HCT116 (cell line): ENCODE measurements at regions not wholly inside any gene's neighbourhood (a gene's known extent, or its start where the extent isn't known, plus 50 kb on each side); places are given as distances from the start of the nearest gene placed in this dataset.
A peak's percentile ranks its signal among the peaks of the same experiment; 100 is the strongest.

Experiments used
- ATAC-seq: fragments of 200-7000 bp; cut with Tn5 transposase; 2 replicates; pipeline ENCODE4 v1.9.1; 2020; ENCODE audit warnings: mild to moderate bottlenecking, moderate library complexity
- BruUV-seq: library from RNA; stranded (reverse); fragments of 400-500 nt; replicated peaks from 2 replicates; lab custom pipeline; 2021; lab: Mats Ljungman, UMichigan
- CTCF ChIA-PET: fragments of 300-600 bp; sonication (Branson Sonifier 250); formaldehyde crosslinking; loops from one replicate; lab custom pipeline; 2021; ENCODE audit warnings: antibody characterized with exemption; lab: Charles Lee
- POLR2A ChIA-PET: fragments of 300-600, 350-600 bp; sonication (Branson Sonifier 250); formaldehyde crosslinking; loops from one replicate; lab custom pipeline; 2021; ENCODE audit warnings: antibody characterized with exemption; lab: Charles Lee
- RAD21 ChIA-PET, 2 experiments: fragments of 300-600 bp; sonication (Branson Sonifier 250); formaldehyde crosslinking; loops; one replicate each; lab custom pipeline; 2023; ENCODE audit warnings: low total read pairs in 2 of 2; ENCODE audit not compliant: uncharacterized antibody in 2 of 2, unreplicated experiment in 2 of 2, low non-redundant PET in 1 of 2; lab: Charles Lee
- DNase-seq: peaks from one replicate; pipeline ENCODE4 v3.0.0-alpha.2; 2010; ENCODE audit warnings: low read depth, low spot score
- H2AFZ ChIP-seq: fragments of 200-600 bp; shearing (Covaris generic), sonication (generic); 2 replicates; pipeline ENCODE4 v1.6.1; 2017; ENCODE audit warnings: low read depth, mixed run types, mixed read lengths, antibody characterized with exemption, low read length; ENCODE audit not compliant: poor library complexity, severe bottlenecking
- H3K27ac ChIP-seq: 2 replicates; pipeline ENCODE4 v1.5.1; 2012; ENCODE audit warnings: low read depth, low read length
- H3K27me3 ChIP-seq: fragments of 200-600 bp; sonication (generic); 2 replicates; pipeline ENCODE4 v1.6.1; 2016; ENCODE audit warnings: mixed run types, low read length, mixed read lengths; ENCODE audit not compliant: insufficient read depth
- H3K36me3 ChIP-seq, 2 experiments: fragments of 200-500 bp in 1 of 2; fragments of 200-600 bp in 1 of 2; sonication (Bioruptor generic) in 1 of 2; sonication (generic) in 1 of 2; 2 replicates each; pipeline versions ENCODE4 v1.5.1 to v1.6.1; 2014 to 2016; ENCODE audit warnings: low read length in 2 of 2, inconsistent platforms in 1 of 2, mixed read lengths in 1 of 2, mixed run types in 1 of 2; ENCODE audit not compliant: insufficient read depth in 2 of 2, control insufficient read depth in 1 of 2
- H3K4me1 ChIP-seq, 2 experiments: fragments of 200-600 bp in 1 of 2; sonication (generic) in 1 of 2; 2 replicates each; pipeline versions ENCODE4 v1.5.1 to v1.6.1; 2012 to 2017; ENCODE audit warnings: low read length in 2 of 2, inconsistent platforms in 1 of 2, mild to moderate bottlenecking in 1 of 2, mixed read lengths in 1 of 2, mixed run types in 1 of 2, moderate library complexity in 1 of 2; ENCODE audit not compliant: insufficient read depth in 2 of 2, control insufficient read depth in 1 of 2
- H3K4me2 ChIP-seq: fragments of 200-600 bp; sonication (generic); 2 replicates; pipeline ENCODE4 v1.6.1; 2017; ENCODE audit warnings: mixed run types, low read length, mixed read lengths
- H3K4me3 ChIP-seq, 2 experiments: fragments of 200-600 bp in 1 of 2; sonication (generic) in 1 of 2; replicated peaks in 1 of 2; 2 replicates each; pipeline ENCODE4 v1.5.1; 2011 to 2016; ENCODE audit warnings: low read length in 2 of 2, control low read depth in 1 of 2, low read depth in 1 of 2, mild to moderate bottlenecking in 1 of 2, mixed read lengths in 1 of 2, mixed run types in 1 of 2
- H3K79me2 ChIP-seq: fragments of 200-600 bp; sonication (generic); 2 replicates; pipeline ENCODE4 v1.6.1; 2017; ENCODE audit warnings: mild to moderate bottlenecking, mixed run types, low read length, moderate library complexity, mixed read lengths; ENCODE audit not compliant: insufficient read depth
- H3K9ac ChIP-seq: fragments of 200-600 bp; sonication (generic); 2 replicates; pipeline ENCODE4 v1.6.1; 2016; ENCODE audit warnings: low read length, mixed read lengths
- H3K9me2 ChIP-seq: fragments of 200-600 bp; sonication (generic), shearing (Covaris generic); 2 replicates; pipeline ENCODE4 v1.6.1; 2017; ENCODE audit warnings: mixed run types, mild to moderate bottlenecking, moderate library complexity; ENCODE audit not compliant: insufficient read depth
- H3K9me3 ChIP-seq, 2 experiments: fragments of 200-500 bp in 1 of 2; fragments of 200-600 bp in 1 of 2; sonication (Bioruptor generic) in 1 of 2; sonication (generic) in 1 of 2; 2 replicates each; pipeline ENCODE4 v1.6.1; 2014 to 2017; ENCODE audit warnings: low read length in 2 of 2, mixed read lengths in 2 of 2, inconsistent platforms in 1 of 2, low read depth in 1 of 2, mild to moderate bottlenecking in 1 of 2, mixed run types in 1 of 2, moderate library complexity in 1 of 2; ENCODE audit not compliant: control insufficient read depth in 1 of 2, insufficient read depth in 1 of 2
- H4K20me1 ChIP-seq: fragments of 200-600 bp; sonication (generic), shearing (Covaris generic); 2 replicates; pipeline ENCODE4 v1.6.1; 2017; ENCODE audit warnings: mixed run types, mild to moderate bottlenecking, moderate library complexity; ENCODE audit not compliant: insufficient read depth
- CBX3 ChIP-seq: IDR thresholded peaks from 2 replicates; pipeline ENCODE4 v1.6.1; 2012; ENCODE audit warnings: low read depth
- CEBPB ChIP-seq: IDR thresholded peaks from 2 replicates; pipeline ENCODE4 v1.6.1; 2012; ENCODE audit warnings: low read depth
- CTCF ChIP-seq, 3 experiments: fragments of 200-600 bp in 1 of 3; sonication (generic) in 1 of 3; IDR thresholded peaks in 2 of 3; conservative IDR thresholded peaks in 1 of 3; 2 replicates each; pipeline ENCODE4 v1.5.1; 2012 to 2017; ENCODE audit warnings: low read depth in 2 of 3, low read length in 2 of 3, antibody characterized with exemption in 1 of 3, borderline replicate concordance in 1 of 3, control low read depth in 1 of 3, mild to moderate bottlenecking in 1 of 3, mixed read lengths in 1 of 3, mixed run types in 1 of 3, moderate library complexity in 1 of 3; ENCODE audit not compliant: insufficient read depth in 1 of 3
- EGR1 ChIP-seq: IDR thresholded peaks from 2 replicates; pipeline ENCODE4 v1.6.1; 2012; ENCODE audit warnings: low read depth
- EZH2phosphoT487 ChIP-seq: fragments of 200-600 bp; IDR thresholded peaks from 2 replicates; pipeline ENCODE4 v1.6.1; 2018; ENCODE audit warnings: antibody characterized with exemption, borderline replicate concordance
- FOSL1 ChIP-seq: IDR thresholded peaks from 2 replicates; pipeline ENCODE4 v1.6.1; 2012; ENCODE audit warnings: low read depth
- POLR2A ChIP-seq: IDR thresholded peaks from 2 replicates; pipeline ENCODE4 v1.7.0; 2011; ENCODE audit warnings: borderline replicate concordance; ENCODE audit not compliant: insufficient read depth, insufficient read length; ENCODE audit errors: extremely low read depth
- POLR2AphosphoS5 ChIP-seq: IDR thresholded peaks from 2 replicates; pipeline ENCODE4 v1.6.1; 2011; ENCODE audit warnings: mild to moderate bottlenecking, low read depth, low read length, moderate library complexity
- REST ChIP-seq: IDR thresholded peaks from 2 replicates; pipeline ENCODE4 v1.6.1; 2012; ENCODE audit warnings: low read depth
- SIN3A ChIP-seq: IDR thresholded peaks from 2 replicates; pipeline ENCODE4 v1.6.1; 2012; ENCODE audit warnings: low read depth
- SP1 ChIP-seq: IDR thresholded peaks from 2 replicates; pipeline ENCODE4 v1.6.1; 2012; ENCODE audit warnings: low read depth
- SRF ChIP-seq: IDR thresholded peaks from 2 replicates; pipeline ENCODE4 v1.6.1; 2012; ENCODE audit warnings: low read depth
- TCF7L2 ChIP-seq: IDR thresholded peaks from 2 replicates; pipeline ENCODE4 v1.7.0; 2011; ENCODE audit warnings: borderline replicate concordance, inconsistent platforms; ENCODE audit not compliant: insufficient read depth, insufficient read length; ENCODE audit errors: extremely low read depth
- YY1 ChIP-seq: IDR thresholded peaks from 2 replicates; pipeline ENCODE4 v1.6.1; 2011; ENCODE audit warnings: low read length, low read depth, moderate library complexity, mild to moderate bottlenecking; ENCODE audit not compliant: insufficient replicate concordance; ENCODE audit errors: extremely low read depth
- ZFX ChIP-seq: fragments of 450-650 bp; IDR thresholded peaks from 2 replicates; pipeline ENCODE4 v1.6.1; 2017
- intact Hi-C: fragments of 100-400 bp; cut with micrococcal nuclease; formaldehyde crosslinking; loops from 2 replicates; pipeline ENCODE4 v1.10.0; 2022
- TF ChIP-seq, protein P1 (sequence below): IDR thresholded peaks from 2 replicates; pipeline ENCODE4 v1.6.1; 2011; ENCODE audit warnings: mild to moderate bottlenecking, low read length, moderate library complexity; ENCODE audit not compliant: insufficient replicate concordance; ENCODE audit errors: extremely low read depth

- TF ChIP-seq CBX3 (no peak), POLR2A (no peak)
These were observed 258.1 kb upstream of the NECTIN3 start (continued) for GRCh38 chr3:110813541-110813940.

DNA sequence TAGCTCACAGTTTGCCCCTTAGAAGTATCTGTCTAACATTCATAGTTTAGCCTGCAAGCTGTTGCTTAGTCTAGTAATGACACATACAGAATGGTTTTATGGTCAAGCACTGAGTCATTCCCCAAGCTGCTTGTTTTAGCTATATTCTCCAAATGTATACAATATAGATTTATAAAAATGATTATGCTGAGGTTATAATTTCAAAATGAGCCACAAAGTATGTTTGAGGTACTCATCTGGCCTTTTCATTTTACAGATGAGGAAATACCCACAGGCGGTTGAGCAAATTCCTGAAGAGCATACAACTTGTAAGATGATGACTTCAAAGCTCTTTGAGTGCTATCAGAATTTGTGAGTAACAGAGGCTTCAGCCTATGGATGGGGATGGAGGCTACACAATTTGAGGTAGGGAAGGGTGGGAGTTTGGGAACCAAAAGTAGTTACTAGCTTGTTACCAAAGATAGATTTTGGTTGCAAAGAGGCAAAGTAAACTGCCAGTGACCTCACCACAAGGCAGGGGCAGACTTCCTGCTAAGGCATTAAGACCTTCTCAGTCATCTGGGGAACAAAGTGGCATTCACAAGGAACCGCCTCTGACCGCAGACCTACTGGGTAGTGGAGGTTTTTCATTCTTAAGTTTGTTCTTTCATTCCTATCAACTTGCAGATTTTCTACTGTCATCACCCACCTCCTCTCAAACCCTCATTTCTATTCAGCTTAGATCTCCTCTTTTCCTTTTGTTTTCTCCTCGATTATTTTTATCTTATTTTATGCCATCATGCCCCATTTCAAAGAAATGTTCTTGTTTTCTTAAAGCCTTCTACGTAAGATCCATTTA is 257.2 kb upstream of the NECTIN3 start:
- Histone ChIP-seq H3K4me1 (peaks cover 47 to 53% of the 10 kb centered on the region in 2 experiments), H3K4me2 (peak overlapping the region; percentile 68), H4K20me1 (no peaks in the 10 kb centered on the region), H3K9me3 (no peaks in the 10 kb centered on the region), H3K9ac (peak overlapping the region; percentile 54), H3K9me2 (no peaks in the 10 kb centered on the region), H3K79me2 (no peaks in the 10 kb centered on the region), H3K27me3 (no peaks in the 10 kb centered on the region), H3K4me3 (peak overlapping the region in 1 of 2 experiments; percentile 21; a peak in 3 of 4 replicates), H3K27ac (peak overlapping the region; percentile 91), H2AFZ (no peak overlapping the region), H3K36me3 (peaks cover 0 to 10% of the 10 kb centered on the region in 2 experiments; a peak in 1 of 4 replicates)
- ChIA-PET RAD21 (no interaction called here), CTCF (no interaction called here), POLR2A (no interaction called here)
- intact Hi-C loops = loop anchor here (10.0 kb wide), 2 partner anchors 240 to 400 kb away; no protein-coding TSS in a partner anchor
- no TSS peak for BruUV-seq
- DNase-seq = peak; percentile 93
- ATAC-seq = peak; percentile 90
- TF ChIP-seq ZFX (no peak), CTCF (IDR thresholded peaks at IDR 0.05 in 2 of 3, conservative IDR thresholded peaks at IDR 0.05 in 1 of 3; ENCODE audit: borderline replicate concordance in 1 of 3, insufficient read depth in 1 of 3, low read depth in 2 of 3, low read length in 2 of 3) (no peak), CEBPB (peak; percentile 60; the same call in 1 of the 2 replicates), REST (no peak), EGR1 (0 out of 2 replicates have a peak, but pooled peaks have one; percentile 43), SRF (peak; percentile 64; the same call in 1 of the 2 replicates), SP1 (0 out of 2 replicates have a peak, but pooled peaks have one; percentile 44), POLR2AphosphoS5 (peak; percentile 23; the same call in 1 of the 2 replicates), YY1 (no peak), SIN3A (0 out of 2 replicates have a peak, but pooled peaks have one; percentile 19), EZH2phosphoT487 (no peak), POLR2A (no peak), TCF7L2 (peak; percentile 54), FOSL1 (peak; percentile 32; the same call in 1 of the 2 replicates)
- TF ChIP-seq, protein P1, sequence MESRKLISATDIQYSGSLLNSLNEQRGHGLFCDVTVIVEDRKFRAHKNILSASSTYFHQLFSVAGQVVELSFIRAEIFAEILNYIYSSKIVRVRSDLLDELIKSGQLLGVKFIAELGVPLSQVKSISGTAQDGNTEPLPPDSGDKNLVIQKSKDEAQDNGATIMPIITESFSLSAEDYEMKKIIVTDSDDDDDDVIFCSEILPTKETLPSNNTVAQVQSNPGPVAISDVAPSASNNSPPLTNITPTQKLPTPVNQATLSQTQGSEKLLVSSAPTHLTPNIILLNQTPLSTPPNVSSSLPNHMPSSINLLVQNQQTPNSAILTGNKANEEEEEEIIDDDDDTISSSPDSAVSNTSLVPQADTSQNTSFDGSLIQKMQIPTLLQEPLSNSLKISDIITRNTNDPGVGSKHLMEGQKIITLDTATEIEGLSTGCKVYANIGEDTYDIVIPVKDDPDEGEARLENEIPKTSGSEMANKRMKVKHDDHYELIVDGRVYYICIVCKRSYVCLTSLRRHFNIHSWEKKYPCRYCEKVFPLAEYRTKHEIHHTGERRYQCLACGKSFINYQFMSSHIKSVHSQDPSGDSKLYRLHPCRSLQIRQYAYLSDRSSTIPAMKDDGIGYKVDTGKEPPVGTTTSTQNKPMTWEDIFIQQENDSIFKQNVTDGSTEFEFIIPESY = no peak
